ENCODE measurements at regions not wholly inside any gene's neighbourhood (a gene's known extent, or its start where the extent isn't known, plus 50 kb on each side); places are given as distances from the start of the nearest gene placed in this dataset.

- no peak for DNase-seq (ENCODE audit: low spot score)
- CTCF ChIA-PET (ENCODE audit: low intra/inter-chr PET ratio, low total read pairs), result no interaction called here
- WGBS (ENCODE audit: low lambda C conversion rate), result 47% methylated on average over 11 of the region's 11 CpGs
- in situ Hi-C loops (cut with HindIII; ENCODE audit: extremely low pct_ligation_motif_present, low pct_unique_long_range_greater_than_20kb) (no loop called here), intact Hi-C loops (cut with micrococcal nuclease; ENCODE audit: unreplicated experiment) (no loop called here)
- Histone ChIP-seq H3K4me2 (ENCODE audit: low read depth, low read length) (no peak overlapping the region), H3K4me1 (ENCODE audit: insufficient read depth, low read length) (no peaks in the 10 kb centered on the region), H2AFZ (ENCODE audit: low read length) (no peak overlapping the region), H3K9ac (ENCODE audit: insufficient read depth, low read depth, low read length) (no peak overlapping the region), H3K4me3 (replicated peaks in 1 of 3; ENCODE audit: insufficient read depth in 1 of 3, low read depth in 2 of 3, low read length in 3 of 3) (no peak overlapping the region), H3K27me3 (ENCODE audit: control insufficient read depth in 1 of 2, insufficient read depth in 2 of 2, low read length in 2 of 2) (no peaks in the 10 kb centered on the region), H3K9me3 (ENCODE audit: low read length) (no peaks in the 10 kb centered on the region), H3K27ac (ENCODE audit: extremely low read length, insufficient read depth, low read length) (no peak overlapping the region), H4K20me1 (ENCODE audit: insufficient read depth, low read length) (no peaks in the 10 kb centered on the region), H3K79me2 (ENCODE audit: insufficient read depth, low read length) (no peaks in the 10 kb centered on the region), H3K36me3 (replicated peaks in 1 of 2; ENCODE audit: control insufficient read depth in 1 of 2, insufficient read depth in 2 of 2, low read length in 2 of 2) (no peaks in the 10 kb centered on the region)
- no peak for ATAC-seq
- FAIRE-seq, result no peak
- POLR2A ChIA-PET, result no interaction called here
- BruUV-seq (replicated peaks), result no TSS peak
- TF ChIP-seq MIXL1 (CRISPR knock-in tag; IDR thresholded peaks at IDR 0.05) (no peak), SCMH1 (CRISPR knock-in tag; IDR thresholded peaks at IDR 0.05; ENCODE audit: borderline replicate concordance) (no peak), ZNF629 (CRISPR knock-in tag; conservative IDR thresholded peaks at IDR 0.05) (peak; percentile 27; the same call in 1 of the 2 replicates)
Measured at GRCh38 chr12:116338064-116338846, 60.8 kb upstream of the MED13L start.

GRCh38 chr12:116339062-116339461, 61.6 kb upstream of the MED13L start:
- no peaks in the 10 kb centered on the region for H4K20me1 ChIP-seq (ENCODE audit: insufficient read depth, low read length)
- no peaks in the 10 kb centered on the region for H3K4me1 ChIP-seq (ENCODE audit: insufficient read depth, low read length)
- H3K27me3 ChIP-seq (ENCODE audit: control insufficient read depth in 1 of 2, insufficient read depth in 2 of 2, low read length in 2 of 2), result no peaks in the 10 kb centered on the region
- no TSS peak for BruUV-seq (replicated peaks)
- H3K9ac ChIP-seq (ENCODE audit: insufficient read depth, low read depth, low read length), result no peak overlapping the region
- in situ Hi-C loops (cut with HindIII; ENCODE audit: extremely low pct_ligation_motif_present, low pct_unique_long_range_greater_than_20kb), result no loop called here
- H3K4me2 ChIP-seq (ENCODE audit: low read depth, low read length), result no peak overlapping the region
- TF ChIP-seq HMGXB4 (CRISPR knock-in tag; IDR thresholded peaks at IDR 0.05; ENCODE audit: borderline replicate concordance in 1 of 2, low read depth in 1 of 2) (no peak), GLMP (CRISPR knock-in tag; IDR thresholded peaks at IDR 0.05; ENCODE audit: borderline replicate concordance) (no peak), HOXA7 (CRISPR knock-in tag; IDR thresholded peaks at IDR 0.05) (no peak)
- no peaks in the 10 kb centered on the region for H3K9me3 ChIP-seq (ENCODE audit: low read length)
- CTCF ChIA-PET (ENCODE audit: low intra/inter-chr PET ratio, low total read pairs), result no interaction called here
- ATAC-seq, result no peak
- WGBS (ENCODE audit: low lambda C conversion rate), result 54% methylated on average over 3 of the region's 3 CpGs
- no peak for DNase-seq (ENCODE audit: low spot score)
- H3K79me2 ChIP-seq (ENCODE audit: insufficient read depth, low read length), result no peaks in the 10 kb centered on the region
- FAIRE-seq, result no peak
- no peak overlapping the region for H3K4me3 ChIP-seq (replicated peaks in 1 of 3; ENCODE audit: insufficient read depth in 1 of 3, low read depth in 2 of 3, low read length in 3 of 3)
- no peak overlapping the region for H2AFZ ChIP-seq (ENCODE audit: low read length)
- no peaks in the 10 kb centered on the region for H3K36me3 ChIP-seq (replicated peaks in 1 of 2; ENCODE audit: control insufficient read depth in 1 of 2, insufficient read depth in 2 of 2, low read length in 2 of 2)
- H3K27ac ChIP-seq (ENCODE audit: extremely low read length, insufficient read depth, low read length), result no peak overlapping the region
- intact Hi-C loops (cut with micrococcal nuclease; ENCODE audit: unreplicated experiment), result no loop called here
- POLR2A ChIA-PET, result no interaction called here
